Activated naive CD4-positive, alpha-beta T cell treated with anti-CD3 and anti-CD28 coated beads for 36 hours (primary cell): ENCODE measurements at regions not wholly inside any gene's neighbourhood (a gene's known extent, or its start where the extent isn't known, plus 50 kb on each side); places are given as distances from the start of the nearest gene placed in this dataset.

Source experiments
- CTCF ChIA-PET: fragments of 350-600 bp; sonication (Branson Sonifier 250); formaldehyde crosslinking; loops from one replicate; lab custom pipeline; 2021; ENCODE audit warnings: antibody characterized with exemption; lab: Charles Lee
- DNase-seq: peaks from one replicate; pipeline ENCODE4 v3.0.0-alpha.2; 2020
- H3K27ac Mint-ChIP-seq: one replicate; pipeline ENCODE4 v1.8.0; 2021; ENCODE audit warnings: mild to moderate bottlenecking, mixed read lengths
- H3K27me3 Mint-ChIP-seq: one replicate; pipeline ENCODE4 v1.8.0; 2021; ENCODE audit warnings: low read depth, mixed read lengths
- H3K36me3 Mint-ChIP-seq: one replicate; pipeline ENCODE4 v1.8.0; 2021; ENCODE audit warnings: low read depth, mixed read lengths
- H3K4me1 Mint-ChIP-seq: one replicate; pipeline ENCODE4 v1.8.0; 2021; ENCODE audit warnings: low read depth, mixed read lengths
- H3K4me3 Mint-ChIP-seq: one replicate; pipeline ENCODE4 v1.8.0; 2021; ENCODE audit warnings: mild to moderate bottlenecking, moderate library complexity, mixed read lengths
- H3K9me3 Mint-ChIP-seq: one replicate; pipeline ENCODE4 v1.8.0; 2021; ENCODE audit warnings: mixed read lengths
- intact Hi-C: fragments of 100-400 bp; cut with micrococcal nuclease; formaldehyde crosslinking; loops from one replicate; pipeline ENCODE4 v1.15.1; 2023

DNA sequence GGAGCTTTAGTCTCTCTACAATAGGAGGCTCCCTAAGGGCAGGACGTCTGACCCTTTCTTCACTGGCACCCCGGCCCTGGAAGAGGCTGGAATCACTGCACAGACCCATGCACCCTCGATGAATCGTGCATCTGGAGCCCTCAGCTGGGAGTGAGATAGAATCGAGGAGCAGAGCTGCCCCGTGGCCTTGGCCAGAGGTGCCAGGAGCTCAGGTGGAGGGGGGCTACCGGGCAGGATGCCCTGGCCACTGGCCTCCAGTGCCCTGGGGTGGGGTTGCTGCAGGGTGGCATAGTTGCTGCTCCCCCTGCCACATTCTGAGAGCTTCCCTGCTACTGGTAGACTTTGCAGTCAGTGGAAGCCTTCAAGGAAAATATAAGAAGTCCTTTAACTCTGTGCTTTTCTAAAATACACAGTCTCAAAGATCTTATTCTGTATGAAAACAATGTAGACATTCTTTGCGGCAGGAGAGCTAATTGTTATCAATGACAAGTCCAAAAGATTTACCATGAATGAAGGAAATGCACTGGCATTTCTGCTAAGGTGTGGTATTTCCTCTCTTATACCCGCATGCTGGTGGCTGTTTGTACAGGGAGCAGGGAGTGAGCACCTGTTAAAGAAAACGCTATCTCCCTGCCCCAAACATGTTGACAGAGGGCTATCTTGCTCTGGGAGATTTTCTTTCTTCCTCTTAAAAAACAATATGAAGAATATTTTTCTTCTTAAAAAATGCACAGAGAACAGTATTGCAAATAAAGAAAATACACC is 122.8 kb downstream of the C6orf118 start:
- no peak overlapping the region for H3K4me3 Mint-ChIP-seq
- no peaks in the 10 kb centered on the region for H3K36me3 Mint-ChIP-seq
- intact Hi-C loops = no loop called here
- peaks cover 16% of the 10 kb centered on the region for H3K9me3 Mint-ChIP-seq
- H3K27ac Mint-ChIP-seq = no peak overlapping the region
- H3K4me1 Mint-ChIP-seq = no peaks in the 10 kb centered on the region
- DNase-seq = no peak
- no peaks in the 10 kb centered on the region for H3K27me3 Mint-ChIP-seq
- CTCF ChIA-PET = no interaction called here

GRCh38 chr6:165186041-165186440 is 123.4 kb downstream of the C6orf118 start:
- no peak overlapping the region for H3K4me3 Mint-ChIP-seq
- no peak overlapping the region for H3K27ac Mint-ChIP-seq
- CTCF ChIA-PET = no interaction called here
- peaks cover 17% of the 10 kb centered on the region for H3K9me3 Mint-ChIP-seq
- DNase-seq = no peak
- no peaks in the 10 kb centered on the region for H3K4me1 Mint-ChIP-seq
- H3K36me3 Mint-ChIP-seq = no peaks in the 10 kb centered on the region
- no peaks in the 10 kb centered on the region for H3K27me3 Mint-ChIP-seq
- intact Hi-C loops = no loop called here

GRCh38 chr6:165184192-165184979 is 125.0 kb downstream of the C6orf118 start:
- no peaks in the 10 kb centered on the region for H3K27me3 Mint-ChIP-seq
- DNase-seq = no peak

DNA sequence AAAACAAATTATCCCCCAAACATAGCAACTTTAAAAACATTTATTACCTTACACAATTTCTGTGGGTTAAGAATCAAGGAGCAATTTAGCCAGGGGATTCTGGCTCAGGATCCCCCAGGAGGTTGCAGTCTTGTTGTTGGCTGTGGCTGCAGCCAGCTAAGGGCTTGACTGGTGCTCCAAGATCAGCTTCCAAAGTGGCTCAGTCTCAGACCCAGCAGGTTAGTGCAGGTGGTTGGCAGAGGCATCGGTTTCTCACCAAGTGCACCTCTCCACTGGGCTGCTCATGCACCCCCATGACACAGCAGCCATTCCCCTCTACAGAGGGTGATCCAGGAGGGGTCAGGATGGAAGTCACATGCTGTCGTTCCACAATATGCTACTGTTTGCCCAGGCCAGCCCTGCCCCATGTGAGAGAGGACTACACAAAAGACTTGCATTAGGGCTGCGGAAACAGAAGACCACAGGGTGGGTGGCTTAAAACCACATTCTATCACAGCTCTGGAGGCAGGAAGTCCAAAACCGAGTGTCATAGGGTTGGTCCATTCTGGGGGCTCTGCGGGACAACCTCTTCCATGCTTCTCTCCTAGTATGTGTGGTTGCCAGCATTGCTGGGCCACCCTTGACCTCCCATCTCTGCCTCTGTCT is 125.8 kb downstream of the C6orf118 start:
- Mint-ChIP-seq H3K9me3 (peaks cover 17% of the 10 kb centered on the region), H3K27ac (no peak overlapping the region), H3K27me3 (no peaks in the 10 kb centered on the region), H3K4me3 (no peak overlapping the region), H3K4me1 (no peaks in the 10 kb centered on the region), H3K36me3 (no peaks in the 10 kb centered on the region)
- CTCF ChIA-PET = no interaction called here
- intact Hi-C loops = no loop called here
- no peak for DNase-seq

More at GRCh38 chr6:165184192-165184979, 125.0 kb downstream of the C6orf118 start:
- Mint-ChIP-seq H3K9me3 (peaks cover 17% of the 10 kb centered on the region), H3K4me3 (no peak overlapping the region), H3K4me1 (no peaks in the 10 kb centered on the region), H3K27ac (no peak overlapping the region), H3K36me3 (no peaks in the 10 kb centered on the region)
- intact Hi-C loops = no loop called here
- CTCF ChIA-PET = no interaction called here

DNA sequence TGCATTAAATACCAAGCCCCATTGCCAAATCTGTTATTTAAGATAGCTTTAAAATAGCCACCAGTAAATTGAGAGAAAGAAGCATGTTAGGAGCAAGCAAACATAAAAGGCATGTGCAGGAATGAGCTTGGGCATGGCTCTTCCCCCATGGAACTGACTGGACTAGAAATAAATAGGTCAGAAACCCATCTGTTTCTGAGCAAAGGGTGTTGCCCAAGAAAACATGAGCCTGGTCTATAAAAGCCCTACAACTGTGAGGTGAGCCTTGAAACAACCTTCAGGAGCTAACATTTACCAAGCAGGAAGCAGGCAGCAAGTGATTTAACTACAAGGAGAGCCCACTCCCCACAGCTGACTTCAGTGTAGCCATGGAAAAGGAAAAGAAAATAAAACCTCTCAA is 126.3 kb downstream of the C6orf118 start:
- CTCF ChIA-PET = no interaction called here
- H3K4me1 Mint-ChIP-seq = no peaks in the 10 kb centered on the region
- H3K27ac Mint-ChIP-seq = no peak overlapping the region
- no peaks in the 10 kb centered on the region for H3K36me3 Mint-ChIP-seq
- intact Hi-C loops = no loop called here
- no peak overlapping the region for H3K4me3 Mint-ChIP-seq
- H3K9me3 Mint-ChIP-seq = peaks cover 17% of the 10 kb centered on the region
- no peaks in the 10 kb centered on the region for H3K27me3 Mint-ChIP-seq
- no peak for DNase-seq

DNA sequence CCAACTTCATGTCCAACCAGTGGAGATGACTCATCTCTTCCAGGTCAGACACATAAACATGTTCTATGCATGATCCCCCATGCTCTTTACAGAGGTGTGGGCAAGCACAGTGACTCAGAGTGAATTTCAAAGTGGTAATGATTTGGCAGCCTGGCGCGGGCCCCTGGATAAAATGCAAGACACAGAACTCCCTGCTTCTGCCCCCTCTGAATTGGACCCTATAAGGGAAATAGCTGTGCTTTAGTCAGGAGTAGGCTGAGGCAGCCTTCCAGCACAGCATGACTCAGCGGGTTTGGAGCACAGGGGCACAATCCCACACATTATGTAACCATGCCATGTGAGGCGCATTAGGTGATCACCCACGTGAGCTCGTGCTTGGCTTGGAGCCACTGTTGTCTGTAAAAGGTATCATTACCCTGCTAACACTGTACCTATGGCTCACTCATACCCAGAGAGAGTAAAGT is 127.4 kb downstream of the C6orf118 start:
- DNase-seq = no peak
- CTCF ChIA-PET = no interaction called here
- Mint-ChIP-seq H3K9me3 (peaks cover 15% of the 10 kb centered on the region), H3K4me1 (no peaks in the 10 kb centered on the region), H3K27me3 (no peaks in the 10 kb centered on the region), H3K27ac (no peak overlapping the region), H3K4me3 (no peak overlapping the region), H3K36me3 (no peaks in the 10 kb centered on the region)
- intact Hi-C loops = no loop called here

- H3K9me3 Mint-ChIP-seq = peaks cover 11% of the 10 kb centered on the region
- no peak overlapping the region for H3K4me3 Mint-ChIP-seq
- intact Hi-C loops = no loop called here
- H3K27ac Mint-ChIP-seq = no peak overlapping the region
- DNase-seq = no peak
- CTCF ChIA-PET = interaction anchor here (0.6 kb wide), 1 partner anchor 31 kb away, joined by 5 read pairs; no protein-coding TSS in a partner anchor
- no peaks in the 10 kb centered on the region for H3K27me3 Mint-ChIP-seq
- no peaks in the 10 kb centered on the region for H3K4me1 Mint-ChIP-seq
- H3K36me3 Mint-ChIP-seq = no peaks in the 10 kb centered on the region
Observed at GRCh38 chr6:165178056-165178455, 131.3 kb downstream of the C6orf118 start.

DNA sequence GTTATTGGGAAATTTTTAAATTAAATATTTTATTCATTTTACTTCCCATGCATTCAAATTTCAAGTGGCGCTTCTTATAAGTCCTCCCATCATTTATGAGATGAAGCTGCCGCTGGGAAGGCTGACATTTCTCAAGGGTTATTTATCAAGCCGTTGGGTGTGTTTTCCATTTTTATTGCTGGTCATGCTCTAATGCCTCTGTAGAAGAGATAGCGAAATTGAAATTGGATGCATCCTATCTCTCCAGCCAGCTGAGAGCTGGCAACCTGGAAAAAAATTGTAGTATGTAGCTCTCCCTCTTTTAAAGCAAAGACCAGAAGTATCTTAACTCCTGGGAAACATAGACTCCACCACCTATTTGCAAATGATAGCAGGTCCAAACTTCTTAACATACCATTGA is 135.9 kb downstream of the C6orf118 start:
- H3K36me3 Mint-ChIP-seq = no peaks in the 10 kb centered on the region
- intact Hi-C loops = no loop called here
- no peak for DNase-seq
- H3K9me3 Mint-ChIP-seq = peaks cover 2% of the 10 kb centered on the region
- CTCF ChIA-PET = no interaction called here
- no peaks in the 10 kb centered on the region for H3K4me1 Mint-ChIP-seq
- H3K27me3 Mint-ChIP-seq = no peaks in the 10 kb centered on the region
- no peak overlapping the region for H3K4me3 Mint-ChIP-seq
- no peak overlapping the region for H3K27ac Mint-ChIP-seq

GRCh38 chr6:165167861-165168260 is 141.5 kb downstream of the C6orf118 start:
- H3K4me1 Mint-ChIP-seq = no peaks in the 10 kb centered on the region
- H3K27me3 Mint-ChIP-seq = no peaks in the 10 kb centered on the region
- CTCF ChIA-PET = no interaction called here
- no peaks in the 10 kb centered on the region for H3K36me3 Mint-ChIP-seq
- intact Hi-C loops = no loop called here
- H3K9me3 Mint-ChIP-seq = peaks cover 13% of the 10 kb centered on the region
- DNase-seq = no peak
- no peak overlapping the region for H3K4me3 Mint-ChIP-seq
- H3K27ac Mint-ChIP-seq = no peak overlapping the region

DNA sequence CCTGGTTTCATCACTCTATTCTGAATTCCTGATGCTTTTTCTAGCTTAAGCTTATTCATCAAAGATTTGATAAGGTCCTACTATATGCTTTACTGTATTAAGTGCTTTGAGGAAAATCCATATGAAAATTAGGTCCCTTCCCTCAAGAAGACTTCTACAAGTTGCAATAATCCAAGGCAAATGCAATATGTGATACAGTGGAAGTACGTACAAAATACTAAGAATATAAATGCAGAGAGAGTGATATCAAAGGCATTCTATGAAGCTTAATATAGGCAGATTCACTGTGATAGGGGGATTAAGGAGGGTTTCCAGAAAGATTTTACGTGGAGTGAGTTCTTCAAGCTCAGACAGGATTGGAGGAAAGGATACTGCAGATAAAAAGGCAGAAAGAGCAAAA is 142.1 kb downstream of the C6orf118 start:
- DNase-seq = no peak
- Mint-ChIP-seq H3K27ac (no peak overlapping the region), H3K27me3 (no peaks in the 10 kb centered on the region), H3K9me3 (peaks cover 16% of the 10 kb centered on the region), H3K4me1 (no peaks in the 10 kb centered on the region), H3K36me3 (no peaks in the 10 kb centered on the region), H3K4me3 (no peak overlapping the region)
- intact Hi-C loops = no loop called here
- CTCF ChIA-PET = no interaction called here

GRCh38 chr6:165163519-165163918 is 145.9 kb downstream of the C6orf118 start:
- DNase-seq = no peak
- intact Hi-C loops = no loop called here
- Mint-ChIP-seq H3K36me3 (no peaks in the 10 kb centered on the region), H3K4me1 (no peaks in the 10 kb centered on the region), H3K9me3 (peaks cover 16% of the 10 kb centered on the region), H3K27me3 (no peaks in the 10 kb centered on the region), H3K27ac (no peak overlapping the region), H3K4me3 (no peak overlapping the region)
- CTCF ChIA-PET = no interaction called here

DNA sequence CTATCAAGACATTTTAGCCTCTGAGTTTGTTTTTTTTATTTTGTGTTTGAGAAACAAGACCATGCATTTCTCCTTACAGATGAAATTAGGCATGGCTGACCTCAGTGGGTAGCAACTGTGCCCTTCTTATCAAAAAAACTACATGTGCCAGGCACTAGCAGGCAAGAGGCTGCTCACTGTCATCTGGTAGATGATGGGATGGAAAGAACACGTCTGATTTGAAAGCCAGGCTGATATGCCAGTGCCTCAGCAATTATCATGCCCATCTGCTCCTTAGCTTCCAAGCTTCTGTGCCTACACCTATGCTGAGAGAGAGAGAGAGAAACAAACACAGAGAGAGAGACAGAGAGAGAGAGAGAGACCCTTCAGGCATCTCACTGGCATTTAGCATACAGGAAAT is 149.9 kb downstream of the C6orf118 start:
- Mint-ChIP-seq H3K27ac (no peak overlapping the region), H3K4me1 (no peaks in the 10 kb centered on the region), H3K27me3 (no peaks in the 10 kb centered on the region), H3K9me3 (peaks cover 16% of the 10 kb centered on the region), H3K4me3 (no peak overlapping the region), H3K36me3 (no peaks in the 10 kb centered on the region)
- DNase-seq = no peak
- CTCF ChIA-PET = no interaction called here
- intact Hi-C loops = no loop called here
